SU-DHL-6 (cell line): ENCODE measurements at regions not wholly inside any gene's neighbourhood (a gene's known extent, or its start where the extent isn't known, plus 50 kb on each side); places are given as distances from the start of the nearest gene placed in this dataset.

Experiments used
- H2AFZ ChIP-seq: fragments of 200-600 bp; sonication (generic); 2 replicates; pipeline ENCODE4 v1.6.1; 2014; ENCODE audit warnings: low read depth, mild to moderate bottlenecking, moderate library complexity, mixed read lengths, antibody characterized with exemption, low read length; ENCODE audit not compliant: severe bottlenecking
- H3F3A ChIP-seq: fragments of 200-600 bp; shearing (Covaris generic); 2 replicates; pipeline ENCODE4 v1.6.0; 2016; ENCODE audit warnings: antibody characterized with exemption, mild to moderate bottlenecking; ENCODE audit not compliant: insufficient read depth
- H3K27ac ChIP-seq: fragments of 200-600 bp; sonication (generic); 2 replicates; pipeline ENCODE4 v1.5.1; 2016; ENCODE audit warnings: low read depth, mild to moderate bottlenecking, low read length, moderate library complexity, mixed read lengths
- H3K27me3 ChIP-seq: fragments of 200-600 bp; sonication (generic), shearing (Covaris generic); 2 replicates; pipeline ENCODE4 v1.6.0; 2014; ENCODE audit warnings: mild to moderate bottlenecking, low read length
- H3K36me3 ChIP-seq: fragments of 200-600 bp; sonication (generic); 2 replicates; pipeline ENCODE4 v1.6.1; 2014; ENCODE audit warnings: mild to moderate bottlenecking, low read length, mixed read lengths
- H3K4me2 ChIP-seq: fragments of 300-600, 200-600 bp; shearing (Covaris generic), sonication (generic); 2 replicates; pipeline ENCODE4 v1.6.0; 2014; ENCODE audit warnings: low read length, low read depth, mild to moderate bottlenecking; ENCODE audit not compliant: poor library complexity, severe bottlenecking
- H3K4me3 ChIP-seq: fragments of 200-600 bp; sonication (generic); 2 replicates; pipeline ENCODE4 v1.5.1; 2014; ENCODE audit warnings: antibody characterized with exemption, low read length, mild to moderate bottlenecking, mixed read lengths; ENCODE audit not compliant: insufficient read depth, poor library complexity, severe bottlenecking
- H3K79me2 ChIP-seq: fragments of 200-600 bp; sonication (generic); 2 replicates; pipeline ENCODE4 v1.6.1; 2014; ENCODE audit warnings: mild to moderate bottlenecking, low read length, moderate library complexity; ENCODE audit not compliant: insufficient read depth
- H3K9ac ChIP-seq: fragments of 200-600 bp; sonication (generic); 2 replicates; pipeline ENCODE4 v1.7.0; 2014; ENCODE audit warnings: mild to moderate bottlenecking, low read length
- H3K9me2 ChIP-seq: fragments of 200-600 bp; sonication (generic); replicated peaks from 2 replicates; pipeline ENCODE4 v1.6.1; 2014; ENCODE audit warnings: low read length; ENCODE audit not compliant: insufficient read depth
- H3K9me3 ChIP-seq: fragments of 200-600 bp; sonication (generic); 2 replicates; pipeline ENCODE4 v1.6.1; 2014; ENCODE audit warnings: low read length, mixed read lengths; ENCODE audit not compliant: insufficient read depth
- H4K20me1 ChIP-seq: fragments of 200-600 bp; sonication (generic); 2 replicates; pipeline ENCODE4 v1.6.1; 2014; ENCODE audit warnings: low read depth, mild to moderate bottlenecking, antibody characterized with exemption, low read length, moderate library complexity, mixed read lengths
- CTCF ChIP-seq: fragments of 200-600 bp; sonication (generic); IDR thresholded peaks from one replicate; pipeline ENCODE4 v1.5.1; 2017; ENCODE audit warnings: antibody characterized with exemption, mild to moderate bottlenecking, low read length, moderate library complexity; ENCODE audit not compliant: insufficient read depth, poor library complexity, severe bottlenecking
- EZH2phosphoT487 ChIP-seq: fragments of 200-600 bp; sonication (generic), shearing (Covaris generic); conservative IDR thresholded peaks from 2 replicates; pipeline ENCODE4 v1.6.1; 2018; ENCODE audit warnings: mild to moderate bottlenecking, antibody characterized with exemption, low read length, moderate library complexity, mixed read lengths

GRCh38 chr7:106504207-106504606 is 156.8 kb downstream of the CCDC71L start:
- Histone ChIP-seq H3K27ac (no peak overlapping the region), H3K9me3 (no peaks in the 10 kb centered on the region), H3F3A (no peaks in the 10 kb centered on the region), H2AFZ (no peak overlapping the region), H3K36me3 (no peaks in the 10 kb centered on the region), H3K27me3 (no peaks in the 10 kb centered on the region), H3K79me2 (no peaks in the 10 kb centered on the region), H3K4me2 (no peak overlapping the region), H3K9ac (no peak overlapping the region), H4K20me1 (no peaks in the 10 kb centered on the region), H3K9me2 (no peaks in the 10 kb centered on the region), H3K4me3 (no peak overlapping the region)
- TF ChIP-seq CTCF (no peak), EZH2phosphoT487 (no peak)

GRCh38 chr7:106503626-106504025 is 157.3 kb downstream of the CCDC71L start:
- no peak overlapping the region for H3K9ac ChIP-seq
- H3K9me3 ChIP-seq, result no peaks in the 10 kb centered on the region
- H3K4me3 ChIP-seq, result no peak overlapping the region
- H3K9me2 ChIP-seq, result no peaks in the 10 kb centered on the region
- H2AFZ ChIP-seq, result no peak overlapping the region
- H3K4me2 ChIP-seq, result no peak overlapping the region
- H3K79me2 ChIP-seq, result no peaks in the 10 kb centered on the region
- H3K27ac ChIP-seq, result no peak overlapping the region
- H3K36me3 ChIP-seq, result no peaks in the 10 kb centered on the region
- H3F3A ChIP-seq, result no peaks in the 10 kb centered on the region
- H4K20me1 ChIP-seq, result no peaks in the 10 kb centered on the region
- no peaks in the 10 kb centered on the region for H3K27me3 ChIP-seq
- TF ChIP-seq EZH2phosphoT487, result no peak
- no peak for TF ChIP-seq CTCF

GRCh38 chr7:106501605-106502580 is 159.1 kb downstream of the CCDC71L start:
- H3K9me2 ChIP-seq, result no peaks in the 10 kb centered on the region
- H3K36me3 ChIP-seq, result no peaks in the 10 kb centered on the region
- no peak overlapping the region for H3K9ac ChIP-seq
- no peak overlapping the region for H3K4me2 ChIP-seq
- TF ChIP-seq CTCF (no peak), EZH2phosphoT487 (no peak)
- no peaks in the 10 kb centered on the region for H3K79me2 ChIP-seq
- H3K27ac ChIP-seq, result no peak overlapping the region
- H4K20me1 ChIP-seq, result no peaks in the 10 kb centered on the region
- H3K4me3 ChIP-seq, result no peak overlapping the region
- no peaks in the 10 kb centered on the region for H3K9me3 ChIP-seq
- H2AFZ ChIP-seq, result no peak overlapping the region
- no peaks in the 10 kb centered on the region for H3K27me3 ChIP-seq
- H3F3A ChIP-seq, result no peaks in the 10 kb centered on the region
